Gastroesophageal sphincter (tissue), 3 donors: ENCODE measurements at regions not wholly inside any gene's neighbourhood (a gene's known extent, or its start where the extent isn't known, plus 50 kb on each side); places are given as distances from the start of the nearest gene placed in this dataset.

Experiments
- POLR2A ChIP-seq, 2 donors: fragments of 450-650 bp; IDR thresholded peaks; one replicate each; pipeline ENCODE4 v1.6.1; 2017; ENCODE audit warnings: antibody characterized with exemption in 2 of 2, mild to moderate bottlenecking in 2 of 2, moderate library complexity in 1 of 2
- TF ChIP-seq, protein P1 (sequence below), 4 experiments: fragments of 200-600 bp in 2 of 4; fragments of 450-650 bp in 2 of 4; sonication (generic) in 1 of 4; IDR thresholded peaks; one replicate each; pipeline ENCODE4 v1.5.1; 2017 to 2019; ENCODE audit warnings: antibody characterized with exemption in 4 of 4, mild to moderate bottlenecking in 2 of 4, moderate library complexity in 2 of 4

DNA sequence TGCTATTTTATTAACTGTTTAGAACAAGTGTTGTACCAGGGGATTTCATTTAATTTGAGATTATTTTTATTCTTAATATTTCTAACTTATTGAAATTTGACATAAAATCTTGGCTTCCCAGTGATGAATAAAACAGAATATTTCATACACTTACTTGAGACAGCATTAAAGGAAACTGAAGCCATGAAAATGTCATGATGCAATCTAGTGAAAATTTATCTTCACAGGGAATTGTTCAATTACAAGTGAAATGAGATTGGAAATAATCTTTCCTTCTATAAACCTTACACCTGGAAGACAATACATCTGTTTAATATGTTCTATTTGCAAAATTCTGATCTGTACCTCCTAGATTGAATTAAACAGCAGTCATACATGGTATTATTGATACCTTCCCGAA is 511.0 kb upstream of the CDH7 start:
- TF ChIP-seq, protein P1, sequence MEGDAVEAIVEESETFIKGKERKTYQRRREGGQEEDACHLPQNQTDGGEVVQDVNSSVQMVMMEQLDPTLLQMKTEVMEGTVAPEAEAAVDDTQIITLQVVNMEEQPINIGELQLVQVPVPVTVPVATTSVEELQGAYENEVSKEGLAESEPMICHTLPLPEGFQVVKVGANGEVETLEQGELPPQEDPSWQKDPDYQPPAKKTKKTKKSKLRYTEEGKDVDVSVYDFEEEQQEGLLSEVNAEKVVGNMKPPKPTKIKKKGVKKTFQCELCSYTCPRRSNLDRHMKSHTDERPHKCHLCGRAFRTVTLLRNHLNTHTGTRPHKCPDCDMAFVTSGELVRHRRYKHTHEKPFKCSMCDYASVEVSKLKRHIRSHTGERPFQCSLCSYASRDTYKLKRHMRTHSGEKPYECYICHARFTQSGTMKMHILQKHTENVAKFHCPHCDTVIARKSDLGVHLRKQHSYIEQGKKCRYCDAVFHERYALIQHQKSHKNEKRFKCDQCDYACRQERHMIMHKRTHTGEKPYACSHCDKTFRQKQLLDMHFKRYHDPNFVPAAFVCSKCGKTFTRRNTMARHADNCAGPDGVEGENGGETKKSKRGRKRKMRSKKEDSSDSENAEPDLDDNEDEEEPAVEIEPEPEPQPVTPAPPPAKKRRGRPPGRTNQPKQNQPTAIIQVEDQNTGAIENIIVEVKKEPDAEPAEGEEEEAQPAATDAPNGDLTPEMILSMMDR (IDR thresholded peaks at IDR 0.05) = no peak
- TF ChIP-seq POLR2A (IDR thresholded peaks at IDR 0.05) = no peak
